Glutamatergic neuron (in vitro differentiated cells): ENCODE measurements at regions not wholly inside any gene's neighbourhood (a gene's known extent, or its start where the extent isn't known, plus 50 kb on each side); places are given as distances from the start of the nearest gene placed in this dataset.
"Not testable (repeated sequence)": the region's sequence is repeated elsewhere in the genome, so short reads cannot be mapped to it uniquely, and the experiment has no call there.

Experiments
- DNase-seq: peaks from one replicate; pipeline ENCODE4 v3.0.0; 2022
- H3K27ac Mint-ChIP-seq: one replicate; pipeline ENCODE4 v1.8.0; 2020; ENCODE audit warnings: mild to moderate bottlenecking, mixed read lengths, inconsistent platforms; ENCODE audit not compliant: unreplicated experiment
- H3K27me3 Mint-ChIP-seq: one replicate; pipeline ENCODE4 v1.8.0; 2020; ENCODE audit warnings: mild to moderate bottlenecking, moderate library complexity, mixed read lengths, inconsistent platforms; ENCODE audit not compliant: unreplicated experiment
- H3K36me3 Mint-ChIP-seq: one replicate; pipeline ENCODE4 v1.8.0; 2020; ENCODE audit warnings: mild to moderate bottlenecking, mixed read lengths, inconsistent platforms; ENCODE audit not compliant: unreplicated experiment
- H3K4me1 Mint-ChIP-seq: one replicate; pipeline ENCODE4 v1.8.0; 2020; ENCODE audit warnings: mild to moderate bottlenecking, low read depth, mixed read lengths, inconsistent platforms; ENCODE audit not compliant: unreplicated experiment
- H3K4me3 Mint-ChIP-seq: one replicate; pipeline ENCODE4 v1.8.0; 2020; ENCODE audit warnings: mild to moderate bottlenecking, mixed read lengths, inconsistent platforms; ENCODE audit not compliant: unreplicated experiment
- H3K9me3 Mint-ChIP-seq: one replicate; pipeline ENCODE4 v1.8.0; 2020; ENCODE audit warnings: mild to moderate bottlenecking, moderate library complexity, mixed read lengths, inconsistent platforms; ENCODE audit not compliant: unreplicated experiment
- TF ChIP-seq, protein P1 (sequence below): fragments of 200-600 bp; sonication (generic); IDR thresholded peaks from one replicate; pipeline ENCODE4 v1.5.0; 2021; ENCODE audit not compliant: partially characterized antibody, unreplicated experiment

DNA sequence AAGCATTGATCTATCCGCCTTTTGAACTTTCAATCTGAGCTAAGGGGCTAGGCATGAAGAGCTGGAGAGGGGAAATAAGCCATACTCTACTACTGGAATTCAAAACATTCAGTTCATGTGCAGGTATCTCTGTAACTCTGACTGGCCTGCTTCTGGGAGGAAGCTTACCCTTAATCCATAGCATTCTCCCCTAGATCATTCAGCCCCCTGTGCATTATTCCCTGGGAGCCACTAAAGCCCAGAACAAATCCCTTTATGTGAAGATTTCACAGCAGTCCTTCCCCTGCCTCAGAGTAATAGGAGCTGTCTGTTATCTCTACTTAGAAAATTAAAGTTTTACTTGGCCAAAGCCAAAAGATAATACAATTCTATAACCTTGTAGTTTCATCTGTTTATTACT is 300.7 kb downstream of the SEC16B start:
- no peaks in the 10 kb centered on the region for H3K27me3 Mint-ChIP-seq
- DNase-seq, result no peak
- no peaks in the 10 kb centered on the region for H3K9me3 Mint-ChIP-seq
- TF ChIP-seq, protein P1, sequence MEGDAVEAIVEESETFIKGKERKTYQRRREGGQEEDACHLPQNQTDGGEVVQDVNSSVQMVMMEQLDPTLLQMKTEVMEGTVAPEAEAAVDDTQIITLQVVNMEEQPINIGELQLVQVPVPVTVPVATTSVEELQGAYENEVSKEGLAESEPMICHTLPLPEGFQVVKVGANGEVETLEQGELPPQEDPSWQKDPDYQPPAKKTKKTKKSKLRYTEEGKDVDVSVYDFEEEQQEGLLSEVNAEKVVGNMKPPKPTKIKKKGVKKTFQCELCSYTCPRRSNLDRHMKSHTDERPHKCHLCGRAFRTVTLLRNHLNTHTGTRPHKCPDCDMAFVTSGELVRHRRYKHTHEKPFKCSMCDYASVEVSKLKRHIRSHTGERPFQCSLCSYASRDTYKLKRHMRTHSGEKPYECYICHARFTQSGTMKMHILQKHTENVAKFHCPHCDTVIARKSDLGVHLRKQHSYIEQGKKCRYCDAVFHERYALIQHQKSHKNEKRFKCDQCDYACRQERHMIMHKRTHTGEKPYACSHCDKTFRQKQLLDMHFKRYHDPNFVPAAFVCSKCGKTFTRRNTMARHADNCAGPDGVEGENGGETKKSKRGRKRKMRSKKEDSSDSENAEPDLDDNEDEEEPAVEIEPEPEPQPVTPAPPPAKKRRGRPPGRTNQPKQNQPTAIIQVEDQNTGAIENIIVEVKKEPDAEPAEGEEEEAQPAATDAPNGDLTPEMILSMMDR, result no peak
- H3K4me1 Mint-ChIP-seq, result no peaks in the 10 kb centered on the region
- H3K36me3 Mint-ChIP-seq, result no peaks in the 10 kb centered on the region
- H3K27ac Mint-ChIP-seq, result no peak overlapping the region
- no peak overlapping the region for H3K4me3 Mint-ChIP-seq

DNA sequence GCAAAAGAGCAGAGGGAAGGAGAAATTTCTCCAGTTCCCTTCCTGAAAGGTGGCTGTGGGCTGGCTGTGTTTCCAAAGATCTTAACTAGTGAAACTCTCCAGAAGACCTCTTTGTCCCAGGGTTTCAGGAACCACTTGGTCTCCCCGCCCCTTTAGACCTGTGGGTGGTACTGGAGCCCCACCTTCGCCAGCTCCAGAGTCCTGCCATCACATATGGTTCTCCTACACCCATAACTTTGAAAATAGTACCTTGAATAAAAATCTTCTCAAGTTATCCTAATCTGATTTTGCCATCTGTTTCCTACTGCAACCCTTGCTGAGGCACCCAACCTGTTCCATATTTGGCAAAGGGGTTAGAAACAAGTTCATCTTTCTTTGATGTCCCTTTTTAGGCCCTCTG is 303.9 kb downstream of the SEC16B start:
- H3K36me3 Mint-ChIP-seq, result peaks cover 3% of the 10 kb centered on the region
- TF ChIP-seq, protein P1, result no peak
- H3K27ac Mint-ChIP-seq, result no peak overlapping the region
- H3K9me3 Mint-ChIP-seq, result no peaks in the 10 kb centered on the region
- H3K4me1 Mint-ChIP-seq, result no peaks in the 10 kb centered on the region
- no peak overlapping the region for H3K4me3 Mint-ChIP-seq
- H3K27me3 Mint-ChIP-seq, result no peaks in the 10 kb centered on the region
- no peak for DNase-seq

DNA sequence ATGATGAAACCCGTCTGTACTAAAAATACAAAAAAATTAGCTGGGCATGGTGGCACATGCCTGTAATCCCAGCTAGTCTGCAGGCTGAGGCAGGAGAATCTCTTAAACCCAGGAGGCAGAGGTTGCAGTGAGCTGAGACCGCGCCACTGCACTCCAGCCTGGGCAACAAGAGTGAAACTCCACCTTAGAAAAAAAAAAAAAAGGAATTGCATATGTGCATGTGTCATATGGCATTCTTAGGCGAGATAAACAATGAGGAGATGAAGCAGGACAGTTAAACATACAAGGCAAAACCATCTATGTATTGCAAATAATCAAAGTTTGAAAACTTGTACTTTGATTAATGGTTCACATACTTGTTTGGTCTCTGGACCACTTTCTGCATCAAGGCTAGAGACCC is 305.1 kb downstream of the SEC16B start:
- H3K4me1 Mint-ChIP-seq, H3K36me3 Mint-ChIP-seq, DNase-seq, H3K27me3 Mint-ChIP-seq, H3K9me3 Mint-ChIP-seq, H3K4me3 Mint-ChIP-seq, H3K27ac Mint-ChIP-seq: not testable (repeated sequence)

DNA sequence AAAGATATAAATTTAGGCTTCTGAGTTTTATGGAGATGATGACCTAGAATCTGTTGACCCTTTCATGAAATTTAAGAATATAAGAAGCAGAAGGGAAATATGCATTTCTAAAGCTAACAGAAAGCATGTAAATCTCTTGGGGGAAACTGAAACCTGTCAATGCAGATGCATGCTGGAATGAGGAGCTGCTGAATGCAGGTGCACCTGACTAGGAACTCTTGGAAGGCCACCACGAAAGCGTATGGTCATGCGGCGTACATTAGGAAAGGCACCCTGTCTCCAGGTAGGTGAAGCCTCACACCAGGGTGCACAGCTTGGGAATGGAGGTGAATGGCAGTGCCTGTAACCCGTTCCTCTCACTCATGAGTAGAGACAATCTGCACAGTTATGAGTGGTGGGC is 309.7 kb downstream of the SEC16B start:
- TF ChIP-seq, protein P1, result no peak
- no peak for DNase-seq
- no peak overlapping the region for H3K4me3 Mint-ChIP-seq
- peaks cover 4% of the 10 kb centered on the region for H3K9me3 Mint-ChIP-seq
- no peak overlapping the region for H3K27ac Mint-ChIP-seq
- H3K36me3 Mint-ChIP-seq, result peaks cover 6% of the 10 kb centered on the region
- H3K27me3 Mint-ChIP-seq, result no peaks in the 10 kb centered on the region
- peaks cover 9% of the 10 kb centered on the region for H3K4me1 Mint-ChIP-seq

DNA sequence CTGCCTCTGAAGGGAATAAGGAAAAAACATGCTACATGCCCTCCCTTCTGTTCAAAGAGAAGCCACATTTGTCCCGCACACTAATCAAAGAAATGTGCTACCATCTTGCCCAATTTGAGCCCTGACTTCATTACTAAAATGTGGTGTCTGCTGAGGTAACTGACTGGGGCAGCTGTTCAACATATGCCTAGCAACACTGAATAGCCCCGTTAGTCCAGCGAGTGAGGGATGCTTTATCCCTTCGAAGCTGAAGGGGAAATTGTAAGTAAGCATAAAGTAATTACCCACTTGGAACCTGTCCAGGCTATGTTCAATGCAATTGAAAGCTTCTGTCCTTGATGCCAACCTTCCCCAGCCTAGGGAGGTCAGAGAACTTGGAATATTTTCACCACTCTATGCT is 310.6 kb downstream of the SEC16B start:
- no peak for DNase-seq

More for the DNA sequence above, 310.6 kb downstream of the SEC16B start:
- H3K36me3 Mint-ChIP-seq, result peaks cover 6% of the 10 kb centered on the region
- no peak overlapping the region for H3K27ac Mint-ChIP-seq
- peaks cover 4% of the 10 kb centered on the region for H3K9me3 Mint-ChIP-seq
- no peaks in the 10 kb centered on the region for H3K27me3 Mint-ChIP-seq
- H3K4me3 Mint-ChIP-seq, result no peak overlapping the region
- TF ChIP-seq, protein P1, result no peak
- H3K4me1 Mint-ChIP-seq, result peaks cover 9% of the 10 kb centered on the region
